MM.1S (cell line): ENCODE measurements at regions not wholly inside any gene's neighbourhood (a gene's known extent, or its start where the extent isn't known, plus 50 kb on each side); places are given as distances from the start of the nearest gene placed in this dataset.
"Not testable (repeated sequence)": the region's sequence is repeated elsewhere in the genome, so short reads cannot be mapped to it uniquely, and the experiment has no call there.

Experiments used
- CTCF ChIP-seq: fragments of 300-600 bp; sonication (generic); IDR thresholded peaks from 2 replicates; pipeline ENCODE4 v1.5.1; 2016; ENCODE audit warnings: antibody characterized with exemption, low read length, mixed read lengths
- EZH2 ChIP-seq: fragments of 300-600 bp; sonication (generic); optimal IDR thresholded peaks from 2 replicates; pipeline ENCODE3; 2017; ENCODE audit warnings: low read depth, mild to moderate bottlenecking, antibody characterized with exemption, low read length, mixed read lengths

DNA sequence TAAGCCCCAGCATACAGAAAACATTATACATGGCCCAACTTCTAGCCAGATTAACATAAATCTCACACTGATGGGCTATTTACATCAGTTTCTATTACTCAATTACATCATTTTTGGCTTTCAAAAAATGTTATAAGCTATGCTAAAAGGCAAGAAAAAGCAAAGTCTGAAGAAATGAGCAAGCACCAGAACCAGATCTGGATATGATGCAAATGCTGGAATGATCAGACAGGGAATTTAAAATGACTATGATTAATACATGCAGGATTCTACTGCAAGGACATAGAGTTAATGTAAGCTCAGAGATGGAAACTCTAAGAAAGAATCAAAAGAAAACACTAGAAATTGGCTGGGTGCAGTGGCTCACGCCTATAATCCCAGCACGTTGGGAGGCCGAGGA is 106.6 kb downstream of the BDH1 start:
- not testable (repeated sequence) for TF ChIP-seq CTCF, EZH2
